ENCODE measurements at regions not wholly inside any gene's neighbourhood (a gene's known extent, or its start where the extent isn't known, plus 50 kb on each side); places are given as distances from the start of the nearest gene placed in this dataset.

GRCh38 chr10:94194256-94194655 is 168.5 kb downstream of the NOC3L start:
- DNase-seq: peak; percentile 76

DNA sequence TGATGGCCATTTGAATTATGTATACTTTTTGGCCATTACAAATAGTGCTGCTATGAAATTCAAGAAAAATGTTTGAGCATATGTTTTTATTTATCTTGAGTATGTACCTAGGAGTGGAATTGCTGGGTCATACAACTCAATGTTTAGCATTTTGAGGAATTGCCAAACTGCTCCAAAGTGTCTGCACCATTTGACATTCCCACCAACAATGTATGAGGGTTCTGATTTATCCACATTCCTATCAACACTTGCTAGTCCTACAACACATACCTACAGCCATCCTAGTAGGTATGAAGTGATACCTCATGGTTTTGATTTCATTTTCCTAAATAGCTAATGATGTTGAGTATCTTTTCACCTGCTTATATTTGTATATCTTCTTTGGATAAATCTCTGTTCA is 165.5 kb downstream of the NOC3L start:
- DNase-seq: peak; percentile 10

DNA sequence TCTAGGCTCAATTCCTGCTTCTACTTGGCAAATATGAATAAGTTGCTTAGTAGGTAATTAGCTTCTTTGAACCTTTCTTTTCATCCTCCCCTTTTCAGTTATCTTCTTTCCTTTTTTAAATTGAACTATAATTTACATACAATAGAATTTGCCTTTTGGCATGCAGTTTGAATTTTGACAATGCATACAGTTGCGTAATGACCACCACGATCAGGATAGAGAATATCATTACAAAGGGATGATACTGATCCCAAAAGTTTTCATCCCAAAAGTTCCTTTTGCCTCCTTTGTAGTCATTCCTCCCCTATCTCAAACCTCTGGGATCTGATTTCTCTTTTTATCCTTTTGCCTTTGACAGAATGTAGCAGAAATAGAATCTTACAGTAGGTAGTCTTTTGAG is 164.4 kb downstream of the NOC3L start:
- no peak for DNase-seq

- DNase-seq: no peak
These were observed 163.2 kb downstream of the NOC3L start for GRCh38 chr10:94199565-94199964.

GRCh38 chr10:94200146-94200837 is 162.4 kb downstream of the NOC3L start:
- DNase-seq: no peak

DNA sequence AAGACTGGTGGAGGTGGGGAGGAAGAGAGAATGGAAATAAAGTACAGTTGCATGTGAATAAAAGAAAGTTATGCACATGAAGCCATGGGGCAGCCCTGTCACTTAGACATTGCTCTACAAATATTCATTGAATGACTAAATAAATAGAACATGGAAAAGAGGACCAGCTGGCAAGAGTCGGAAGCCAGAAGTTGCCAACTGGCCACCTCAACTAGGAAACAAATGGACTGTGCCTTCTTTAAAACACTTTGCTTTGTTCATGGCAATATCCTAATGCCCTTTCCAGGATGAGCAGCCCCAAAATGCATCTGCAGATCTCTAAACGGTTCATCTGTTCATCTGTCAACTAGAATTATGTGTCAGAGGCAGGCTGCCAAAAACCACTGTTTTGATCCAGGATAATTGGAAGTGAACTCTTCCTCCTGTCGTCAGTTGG is 157.3 kb downstream of the NOC3L start:
- DNase-seq: peak; percentile 68

DNA sequence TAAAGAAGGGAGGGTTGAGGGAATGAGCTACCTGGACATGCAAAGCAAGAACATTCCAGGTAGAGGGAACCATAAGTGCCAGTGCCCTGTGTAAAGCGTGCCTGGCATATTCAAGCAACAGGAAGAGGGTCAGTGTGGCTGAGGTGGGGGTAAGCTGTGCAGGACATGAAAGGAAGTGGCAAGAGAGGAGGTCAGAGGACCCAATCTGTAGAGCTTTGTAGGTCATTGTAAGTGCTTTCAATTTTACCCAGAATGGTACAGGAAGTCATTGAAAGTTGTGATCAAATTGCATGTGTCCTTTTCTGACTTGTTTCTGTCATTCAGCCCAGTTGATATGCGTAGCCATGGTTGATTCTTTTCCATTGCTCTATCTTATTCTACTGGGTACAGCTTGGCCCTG is 156.6 kb downstream of the NOC3L start:
- DNase-seq: no peak

GRCh38 chr10:94208315-94208714 is 154.4 kb downstream of the NOC3L start:
- DNase-seq: no peak

DNA sequence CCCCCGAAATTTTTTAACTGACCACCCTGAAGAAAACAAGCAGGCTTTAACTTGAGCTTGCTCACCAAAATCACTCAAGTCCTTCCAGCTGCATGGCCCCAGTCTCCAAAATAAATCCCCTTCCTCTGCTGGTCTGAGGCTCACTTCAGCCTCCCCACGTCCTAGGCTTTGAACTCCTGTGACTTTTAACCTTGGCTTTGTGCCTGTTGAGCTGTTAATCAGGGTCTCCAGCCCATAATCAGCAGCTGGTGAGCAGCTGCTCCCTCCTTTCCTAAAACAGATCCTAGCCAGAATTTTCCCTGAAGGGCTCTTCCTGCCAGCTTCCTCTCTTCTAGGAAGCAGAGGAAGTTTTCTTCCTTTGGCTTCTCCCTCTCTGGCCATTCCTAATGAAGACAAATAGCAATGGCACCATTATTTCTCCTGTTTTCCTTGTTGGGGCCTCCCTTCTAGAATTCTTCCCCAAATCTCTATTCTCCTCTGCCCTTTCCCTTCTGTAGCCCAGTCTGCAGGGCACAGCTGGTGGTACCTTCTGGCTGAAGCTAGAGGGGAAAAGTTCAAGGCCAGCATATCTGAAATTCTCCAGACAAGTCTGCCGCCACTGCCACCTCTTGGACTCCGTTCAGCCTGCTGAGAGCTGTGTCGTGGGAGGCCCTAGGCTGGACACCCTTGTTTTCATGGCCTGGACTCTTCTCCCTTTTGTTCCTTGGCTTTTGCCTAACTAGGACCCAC is 152.1 kb downstream of the NOC3L start:
- DNase-seq: no peak

DNA sequence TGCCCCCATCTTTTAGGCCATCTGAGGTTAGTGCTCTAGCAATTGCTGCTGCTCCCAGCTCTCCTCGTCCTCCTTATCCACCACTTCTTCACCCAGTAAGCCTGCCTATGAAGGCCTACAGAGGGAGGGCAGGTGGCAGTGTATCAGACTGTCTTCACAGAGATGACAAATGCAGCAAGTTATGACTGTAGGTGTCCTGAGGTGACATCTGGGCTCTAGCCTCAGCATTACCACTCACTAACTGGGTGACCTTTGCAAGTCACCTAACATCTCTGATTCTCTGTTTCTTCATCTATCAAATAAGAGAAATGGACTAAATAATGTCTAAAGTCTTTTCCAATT is 151.6 kb downstream of the NOC3L start:
- DNase-seq: no peak

DNA sequence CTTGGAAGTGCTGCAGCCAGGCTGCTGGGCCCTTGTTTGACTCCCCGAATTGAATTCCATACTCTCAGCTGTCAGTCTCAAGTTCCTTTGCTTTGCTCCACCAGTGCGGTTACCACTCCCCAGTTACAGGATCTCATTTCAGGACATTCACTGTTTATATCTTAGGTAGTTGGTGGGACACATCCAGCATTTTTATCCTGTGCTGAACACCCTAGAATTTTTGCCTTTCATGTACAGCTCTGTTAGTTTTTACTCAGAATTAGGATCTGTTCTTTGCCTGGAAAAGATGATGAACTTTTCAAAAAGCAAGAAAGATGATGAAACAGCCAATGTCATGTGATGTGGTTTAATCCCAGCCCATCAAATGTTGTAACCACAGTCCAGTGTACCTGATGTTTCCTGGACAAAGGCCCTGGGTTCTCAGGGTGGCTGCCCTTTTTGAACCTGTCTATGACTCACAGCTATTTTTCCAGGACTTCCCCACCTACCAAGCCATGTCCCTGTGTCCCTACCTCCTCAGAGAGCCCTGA is 149.7 kb downstream of the NOC3L start:
- DNase-seq: peak; percentile 24

GRCh38 chr10:94213980-94214379 is 148.8 kb downstream of the NOC3L start:
- no peak for DNase-seq

DNA sequence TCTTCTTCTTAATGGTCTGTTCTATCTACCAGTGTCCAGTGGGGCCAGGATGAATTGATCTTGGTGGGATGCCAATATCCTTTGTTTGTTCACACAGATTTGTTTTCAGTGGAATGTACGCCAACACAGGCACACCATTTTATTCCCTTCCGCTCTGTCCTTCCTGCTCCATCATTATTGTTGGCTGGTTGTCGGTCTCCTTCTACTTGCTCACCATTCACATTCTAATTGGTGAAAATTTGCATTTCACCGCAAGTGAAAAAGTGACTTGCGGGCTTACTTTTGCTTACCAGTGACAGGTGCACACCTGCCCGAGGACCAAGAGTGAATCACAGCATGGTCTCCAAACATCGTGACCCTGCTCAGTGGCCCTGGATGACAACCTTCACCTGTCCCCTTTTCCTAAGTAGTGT is 148.3 kb downstream of the NOC3L start:
- DNase-seq: no peak

DNA sequence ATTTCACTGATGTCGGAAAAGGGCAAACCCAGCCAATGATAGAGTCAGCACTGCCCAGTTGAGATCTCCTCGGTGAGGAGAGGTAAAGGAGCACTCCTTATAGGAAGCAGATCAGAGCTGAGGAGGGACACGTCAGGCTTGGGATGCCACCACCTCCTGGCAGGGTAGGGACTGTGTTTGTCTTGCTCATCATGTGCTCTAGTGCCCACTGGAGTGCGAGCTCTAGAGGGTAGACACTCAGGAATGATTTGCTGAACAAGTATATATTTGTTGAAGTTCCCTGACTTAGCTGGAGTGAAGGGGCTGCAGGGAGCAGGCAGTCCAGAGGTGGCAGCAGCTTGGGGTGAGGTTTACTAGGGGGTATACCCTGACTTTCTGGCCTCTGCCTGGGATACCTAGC is 146.5 kb downstream of the NOC3L start:
- DNase-seq: no peak

DNA sequence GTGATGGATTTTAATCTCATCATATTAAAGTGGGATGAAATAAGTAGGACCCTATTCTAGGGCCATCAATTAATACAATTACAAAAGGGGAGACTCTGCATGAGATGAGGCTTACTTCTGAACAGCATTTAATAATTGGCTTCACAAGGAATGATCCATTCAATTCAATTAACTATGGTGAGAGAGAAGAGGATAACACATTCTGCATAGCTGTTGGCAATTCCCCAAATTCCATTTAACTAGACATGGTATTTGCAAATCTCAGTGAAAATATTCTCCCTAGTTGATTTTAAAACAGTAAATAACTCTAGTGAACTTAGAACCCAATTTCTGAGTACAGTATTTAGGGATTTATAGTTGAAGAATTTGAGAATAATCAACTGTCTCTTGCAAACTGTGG is 145.3 kb downstream of the NOC3L start:
- DNase-seq: peak; percentile 18

DNA sequence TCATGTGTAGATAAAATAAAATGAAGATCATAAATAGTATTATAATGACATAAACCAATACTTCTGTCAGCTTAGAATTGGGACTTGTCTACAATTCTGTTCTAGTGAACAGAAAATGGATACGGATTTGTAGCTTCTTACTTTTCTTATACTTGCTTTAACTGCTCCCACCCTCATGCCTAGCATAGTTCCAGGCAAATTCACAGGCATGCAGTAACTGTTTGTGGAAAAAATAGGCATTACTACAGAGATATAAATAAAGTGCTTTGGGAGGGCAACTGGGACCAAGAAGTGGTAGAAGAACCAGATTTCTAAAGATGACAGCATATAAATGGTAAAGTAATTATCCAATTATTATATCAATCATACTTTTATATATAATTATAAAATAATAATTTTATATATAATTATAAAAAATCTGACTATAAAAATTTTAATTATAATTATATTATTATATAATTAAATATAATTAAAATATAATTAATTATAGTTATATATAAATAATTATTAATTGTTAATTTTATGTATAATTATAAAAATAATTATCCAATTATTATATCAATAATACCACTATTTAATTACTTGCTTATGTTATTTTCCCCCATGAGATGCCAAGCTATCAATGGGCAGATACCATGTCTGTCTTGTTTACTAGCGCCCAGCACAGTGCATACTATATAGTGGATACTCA is 144.1 kb downstream of the NOC3L start:
- peak; percentile 21 for DNase-seq

DNA sequence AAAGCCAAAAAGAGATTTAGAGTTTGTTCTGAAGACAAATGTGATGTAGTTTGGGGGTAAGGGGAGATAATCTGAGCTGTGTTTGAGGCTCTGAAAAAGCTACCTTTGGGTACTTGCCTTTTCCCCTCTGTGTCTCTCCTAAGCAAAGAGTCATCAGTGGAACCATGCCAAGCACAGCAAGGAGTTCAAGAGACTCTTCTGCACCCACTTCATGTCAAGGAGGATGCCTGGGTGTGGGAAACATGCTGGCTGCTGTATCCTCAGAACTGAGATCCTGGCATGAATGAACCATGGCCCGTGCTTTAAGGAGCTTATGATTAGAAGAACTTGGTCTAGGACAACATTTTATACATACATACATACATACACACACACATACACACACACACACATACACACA is 142.9 kb downstream of the NOC3L start:
- DNase-seq: peak; percentile 26

DNA sequence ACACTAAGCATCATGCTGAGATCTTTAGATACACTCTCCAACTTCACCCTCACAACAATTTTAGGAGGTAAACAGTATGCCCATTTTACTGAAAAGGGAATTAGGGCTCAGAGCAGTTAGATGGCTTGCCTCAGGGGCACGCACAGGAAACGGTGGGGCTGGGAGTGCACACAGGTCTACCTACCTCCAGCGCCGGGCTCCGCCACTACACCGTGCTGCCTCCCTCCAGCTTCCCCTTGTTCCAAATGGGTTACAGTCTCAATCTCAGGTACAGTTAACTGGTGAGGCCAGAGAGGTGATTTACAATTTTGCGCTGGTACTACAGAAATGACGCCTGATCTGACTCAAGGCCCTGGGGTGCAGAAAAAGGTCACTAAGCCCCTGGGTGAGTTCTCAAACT is 142.0 kb downstream of the NOC3L start:
- DNase-seq: no peak

GRCh38 chr10:94223702-94224370 is 138.9 kb downstream of the NOC3L start:
- peak; percentile 19 for DNase-seq

- DNase-seq: peak; percentile 61
These were observed 138.1 kb downstream of the NOC3L start for GRCh38 chr10:94224656-94225055.

DNA sequence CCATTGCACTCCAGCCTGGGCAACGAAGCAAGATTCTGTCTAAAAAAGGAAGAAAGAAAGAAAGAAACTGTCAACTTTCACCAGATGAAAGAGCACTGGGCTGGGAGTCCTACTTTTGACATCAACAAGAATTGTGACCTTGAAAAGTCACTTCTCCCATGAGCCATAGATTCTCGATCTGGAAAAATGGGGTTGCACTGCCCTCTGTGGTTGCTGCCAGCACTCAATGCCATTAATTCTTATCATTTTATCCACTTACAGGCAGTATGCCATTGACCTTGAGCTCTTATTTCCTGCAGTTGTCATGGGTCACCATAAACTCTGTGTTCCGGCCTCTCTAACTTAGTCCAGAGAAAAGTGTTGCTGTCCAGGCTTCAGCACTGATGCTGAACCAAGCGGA is 137.2 kb downstream of the NOC3L start:
- peak; percentile 4 for DNase-seq

- no peak for DNase-seq
These were observed 132.5 kb downstream of the NOC3L start for GRCh38 chr10:94230134-94230785.
